ENCODE measurements at regions not wholly inside any gene's neighbourhood (a gene's known extent, or its start where the extent isn't known, plus 50 kb on each side); places are given as distances from the start of the nearest gene placed in this dataset.

DNA sequence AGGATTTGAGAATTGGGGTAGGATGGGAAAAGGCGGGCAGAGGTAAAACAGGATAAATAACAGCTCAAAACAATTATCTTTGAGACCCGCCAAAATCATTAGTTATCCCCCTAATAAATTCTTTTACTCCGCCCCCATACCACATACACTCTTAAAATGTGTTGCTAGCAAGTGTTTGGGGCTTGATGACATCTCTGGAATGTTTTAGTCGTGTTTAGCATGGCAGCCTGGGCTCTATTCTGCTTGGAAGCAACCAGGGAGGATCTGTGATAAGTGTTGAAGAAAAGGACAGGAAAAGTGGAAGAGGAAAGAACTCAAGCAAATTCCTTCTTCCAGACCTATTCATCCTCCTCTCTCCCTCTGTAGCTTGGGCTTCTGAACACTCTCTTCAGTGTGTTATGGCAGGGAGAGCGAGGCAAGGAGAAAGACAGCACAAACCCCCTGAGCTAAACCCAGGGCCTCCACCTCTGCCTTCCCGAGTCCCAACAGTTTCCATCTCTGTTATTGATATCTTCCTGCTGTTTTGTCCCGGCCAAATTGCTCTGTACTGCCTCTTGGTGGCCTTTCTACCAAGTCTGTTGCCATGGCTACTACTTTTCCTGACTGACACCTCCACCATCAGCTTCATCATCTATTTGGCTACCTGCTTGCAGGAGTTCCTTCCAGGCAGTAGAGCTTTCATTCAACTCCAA is 135.8 kb downstream of the RPL22L1 start:
- Mint-ChIP-seq H3K4me3 (peak overlapping the region; percentile 43; the same call in 1 of the 2 replicates), H3K27ac (peak overlapping the region; percentile 56; the same call in 1 of the 2 replicates), H3K36me3 (ENCODE audit: low read depth) (no peaks in the 10 kb centered on the region; the same call in 1 of the 2 replicates), H3K9me3 (no peaks in the 10 kb centered on the region; the same call in 1 of the 2 replicates), H3K27me3 (ENCODE audit: insufficient read depth) (peaks cover 1% of the 10 kb centered on the region; the same call in 1 of the 2 replicates), H3K4me1 (ENCODE audit: low read depth) (peaks cover 81% of the 10 kb centered on the region)
- TF ChIP-seq, protein P1, sequence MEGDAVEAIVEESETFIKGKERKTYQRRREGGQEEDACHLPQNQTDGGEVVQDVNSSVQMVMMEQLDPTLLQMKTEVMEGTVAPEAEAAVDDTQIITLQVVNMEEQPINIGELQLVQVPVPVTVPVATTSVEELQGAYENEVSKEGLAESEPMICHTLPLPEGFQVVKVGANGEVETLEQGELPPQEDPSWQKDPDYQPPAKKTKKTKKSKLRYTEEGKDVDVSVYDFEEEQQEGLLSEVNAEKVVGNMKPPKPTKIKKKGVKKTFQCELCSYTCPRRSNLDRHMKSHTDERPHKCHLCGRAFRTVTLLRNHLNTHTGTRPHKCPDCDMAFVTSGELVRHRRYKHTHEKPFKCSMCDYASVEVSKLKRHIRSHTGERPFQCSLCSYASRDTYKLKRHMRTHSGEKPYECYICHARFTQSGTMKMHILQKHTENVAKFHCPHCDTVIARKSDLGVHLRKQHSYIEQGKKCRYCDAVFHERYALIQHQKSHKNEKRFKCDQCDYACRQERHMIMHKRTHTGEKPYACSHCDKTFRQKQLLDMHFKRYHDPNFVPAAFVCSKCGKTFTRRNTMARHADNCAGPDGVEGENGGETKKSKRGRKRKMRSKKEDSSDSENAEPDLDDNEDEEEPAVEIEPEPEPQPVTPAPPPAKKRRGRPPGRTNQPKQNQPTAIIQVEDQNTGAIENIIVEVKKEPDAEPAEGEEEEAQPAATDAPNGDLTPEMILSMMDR (IDR thresholded peaks at IDR 0.05), result no peak
- no peak for DNase-seq

- Mint-ChIP-seq H3K9me3 (no peaks in the 10 kb centered on the region; the same call in 1 of the 2 replicates), H3K4me3 (peak overlapping the region; percentile 35; the same call in 1 of the 2 replicates), H3K27me3 (ENCODE audit: insufficient read depth) (peaks cover 1% of the 10 kb centered on the region; the same call in 1 of the 2 replicates), H3K4me1 (ENCODE audit: low read depth) (peaks cover 67% of the 10 kb centered on the region), H3K36me3 (ENCODE audit: low read depth) (no peaks in the 10 kb centered on the region; the same call in 1 of the 2 replicates), H3K27ac (no peak overlapping the region; the same call in 1 of the 2 replicates)
- no peak for DNase-seq
- TF ChIP-seq, protein P1 (IDR thresholded peaks at IDR 0.05), result no peak
Measured at GRCh38 chr3:170732660-170733245, 137.2 kb downstream of the RPL22L1 start.

DNA sequence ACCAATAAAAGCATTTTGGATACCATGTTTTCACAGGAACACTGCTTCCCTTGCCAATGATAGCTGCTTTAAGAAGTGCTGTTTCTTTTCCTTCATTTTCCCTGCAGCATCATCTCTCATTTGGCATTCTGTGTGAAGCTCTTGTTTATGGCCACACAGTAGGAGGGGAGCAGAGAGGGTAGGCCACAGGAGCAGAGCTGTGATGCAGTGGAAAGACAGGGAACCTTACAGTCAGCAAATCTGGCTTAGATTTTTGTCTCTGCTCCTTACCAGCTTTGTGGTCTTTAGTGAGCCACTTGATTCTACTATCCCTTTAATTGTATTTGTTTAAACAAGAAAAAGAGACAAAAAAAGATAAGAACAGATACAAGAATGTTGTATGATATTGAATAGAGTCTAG is 138.7 kb downstream of the RPL22L1 start:
- Mint-ChIP-seq H3K36me3 (ENCODE audit: low read depth) (no peaks in the 10 kb centered on the region; the same call in 1 of the 2 replicates), H3K9me3 (no peaks in the 10 kb centered on the region), H3K27ac (no peak overlapping the region), H3K4me1 (ENCODE audit: low read depth) (peaks cover 61% of the 10 kb centered on the region), H3K27me3 (ENCODE audit: insufficient read depth) (peaks cover 1% of the 10 kb centered on the region; the same call in 1 of the 2 replicates), H3K4me3 (no peak overlapping the region)
- TF ChIP-seq, protein P1 (IDR thresholded peaks at IDR 0.05), result no peak
- no peak for DNase-seq

DNA sequence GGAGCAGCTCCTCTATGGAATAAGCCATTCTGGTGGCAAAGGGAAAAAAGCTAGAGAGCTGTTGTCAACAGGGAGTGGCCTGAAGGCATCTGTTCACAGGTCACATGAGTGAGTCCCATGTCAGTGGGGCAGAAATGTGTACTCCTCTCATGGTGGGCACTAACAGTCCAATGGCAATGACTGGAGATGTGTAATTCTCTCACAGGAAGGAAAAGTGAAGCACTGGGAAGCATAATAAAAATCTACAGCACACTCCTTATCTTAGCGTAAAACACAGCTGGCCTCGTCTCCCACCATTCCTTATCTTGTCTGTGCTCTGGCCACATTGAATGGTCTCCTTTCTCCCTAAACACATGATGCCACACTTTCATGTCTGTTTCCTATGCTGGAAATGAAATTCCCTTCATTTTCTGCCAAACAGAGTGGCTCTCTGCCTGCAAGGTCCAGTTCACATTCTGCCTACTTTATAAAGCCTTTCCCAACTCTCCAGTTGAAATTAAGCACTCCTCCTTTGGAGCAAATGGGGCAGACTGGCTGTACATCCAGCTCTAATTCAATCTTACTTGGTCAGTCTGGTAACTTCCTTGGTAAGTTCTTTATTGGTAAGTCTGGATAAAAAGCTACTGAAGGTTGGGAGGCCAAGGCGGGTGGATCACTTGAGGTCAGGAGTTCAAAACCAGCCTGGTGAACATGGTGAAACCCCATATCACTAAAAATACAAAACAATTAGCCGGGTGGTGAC is 139.8 kb downstream of the RPL22L1 start:
- peaks cover 1% of the 10 kb centered on the region; the same call in 1 of the 2 replicates for H3K27me3 Mint-ChIP-seq (ENCODE audit: insufficient read depth)
- DNase-seq, result no peak
- no peaks in the 10 kb centered on the region for H3K9me3 Mint-ChIP-seq
- H3K4me3 Mint-ChIP-seq, result no peak overlapping the region
- TF ChIP-seq, protein P1 (IDR thresholded peaks at IDR 0.05), result no peak
- H3K36me3 Mint-ChIP-seq (ENCODE audit: low read depth), result no peaks in the 10 kb centered on the region; the same call in 1 of the 2 replicates
- no peak overlapping the region for H3K27ac Mint-ChIP-seq
- peaks cover 57% of the 10 kb centered on the region for H3K4me1 Mint-ChIP-seq (ENCODE audit: low read depth)

GRCh38 chr3:170728181-170728580 is 141.8 kb downstream of the RPL22L1 start:
- H3K36me3 Mint-ChIP-seq (ENCODE audit: low read depth), result no peaks in the 10 kb centered on the region
- no peak for DNase-seq
- no peaks in the 10 kb centered on the region for H3K9me3 Mint-ChIP-seq
- TF ChIP-seq, protein P1 (IDR thresholded peaks at IDR 0.05), result no peak
- H3K4me1 Mint-ChIP-seq (ENCODE audit: low read depth), result peaks cover 55% of the 10 kb centered on the region
- no peak overlapping the region for H3K4me3 Mint-ChIP-seq
- H3K27ac Mint-ChIP-seq, result no peak overlapping the region
- H3K27me3 Mint-ChIP-seq (ENCODE audit: insufficient read depth), result no peaks in the 10 kb centered on the region; the same call in 1 of the 2 replicates

All from HFFc6 (cell line).